ENCODE measurements at regions not wholly inside any gene's neighbourhood (a gene's known extent, or its start where the extent isn't known, plus 50 kb on each side); places are given as distances from the start of the nearest gene placed in this dataset.

- H3K4me1 ChIP-seq (replicated peaks; ENCODE audit: insufficient read depth), result no peaks in the 10 kb centered on the region
- H3K4me2 ChIP-seq, result no peak overlapping the region
- H3F3A ChIP-seq (ENCODE audit: insufficient read depth, low read depth), result no peaks in the 10 kb centered on the region; the same call in 1 of the 2 replicates
- H3K36me3 ChIP-seq (ENCODE audit: low read depth), result no peaks in the 10 kb centered on the region
- H3K79me2 ChIP-seq (ENCODE audit: low read depth), result no peaks in the 10 kb centered on the region
- no peaks in the 10 kb centered on the region for H3K9me3 ChIP-seq (ENCODE audit: insufficient read depth, low read depth)
- TF ChIP-seq EZH2 (IDR thresholded peaks at IDR 0.05; ENCODE audit: low read depth), result no peak
- TF ChIP-seq, protein P1, sequence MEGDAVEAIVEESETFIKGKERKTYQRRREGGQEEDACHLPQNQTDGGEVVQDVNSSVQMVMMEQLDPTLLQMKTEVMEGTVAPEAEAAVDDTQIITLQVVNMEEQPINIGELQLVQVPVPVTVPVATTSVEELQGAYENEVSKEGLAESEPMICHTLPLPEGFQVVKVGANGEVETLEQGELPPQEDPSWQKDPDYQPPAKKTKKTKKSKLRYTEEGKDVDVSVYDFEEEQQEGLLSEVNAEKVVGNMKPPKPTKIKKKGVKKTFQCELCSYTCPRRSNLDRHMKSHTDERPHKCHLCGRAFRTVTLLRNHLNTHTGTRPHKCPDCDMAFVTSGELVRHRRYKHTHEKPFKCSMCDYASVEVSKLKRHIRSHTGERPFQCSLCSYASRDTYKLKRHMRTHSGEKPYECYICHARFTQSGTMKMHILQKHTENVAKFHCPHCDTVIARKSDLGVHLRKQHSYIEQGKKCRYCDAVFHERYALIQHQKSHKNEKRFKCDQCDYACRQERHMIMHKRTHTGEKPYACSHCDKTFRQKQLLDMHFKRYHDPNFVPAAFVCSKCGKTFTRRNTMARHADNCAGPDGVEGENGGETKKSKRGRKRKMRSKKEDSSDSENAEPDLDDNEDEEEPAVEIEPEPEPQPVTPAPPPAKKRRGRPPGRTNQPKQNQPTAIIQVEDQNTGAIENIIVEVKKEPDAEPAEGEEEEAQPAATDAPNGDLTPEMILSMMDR (conservative IDR thresholded peaks at IDR 0.05), result no peak
- H3K27ac ChIP-seq, result no peak overlapping the region
- H4K20me1 ChIP-seq (ENCODE audit: insufficient read depth), result no peaks in the 10 kb centered on the region
- no peaks in the 10 kb centered on the region for H3K27me3 ChIP-seq (ENCODE audit: insufficient read depth, low read depth)
- POLR2A ChIA-PET (ENCODE audit: unreplicated experiment), result no interaction called here
- no peaks in the 10 kb centered on the region for H3K9me2 ChIP-seq (ENCODE audit: insufficient read depth)
- H3K4me3 ChIP-seq, result no peak overlapping the region
- intact Hi-C loops (cut with micrococcal nuclease; ENCODE audit: unreplicated experiment), result no loop called here
- DNase-seq, result no peak
- CTCF ChIA-PET, result no interaction called here
- no TSS peak for BruUV-seq (replicated peaks)
- no peak overlapping the region for H2AFZ ChIP-seq
These were observed 202.7 kb upstream of the GPC6 start for GRCh38 chr13:93023929-93024328.

DNA sequence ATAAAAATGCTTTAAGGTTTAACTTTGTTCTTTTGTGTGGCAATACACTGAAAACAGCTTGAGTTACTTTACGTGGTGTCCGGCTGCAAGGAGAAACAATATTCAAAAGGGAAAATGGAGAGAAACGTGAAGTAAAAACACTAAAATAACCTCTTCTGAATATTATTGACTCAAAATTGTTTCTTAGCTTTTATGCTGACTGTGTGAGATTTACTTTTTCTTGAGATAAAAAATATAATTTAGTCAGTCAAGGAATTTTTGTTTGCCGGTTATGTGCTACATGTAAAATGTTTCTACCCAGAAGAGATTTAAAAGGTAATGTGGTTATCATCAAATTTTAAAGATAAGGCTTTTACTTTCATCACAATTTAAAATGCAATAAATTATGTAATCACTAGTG lies 200.6 kb upstream of the GPC6 start:
- Histone ChIP-seq H3K4me2 (no peak overlapping the region), H3F3A (ENCODE audit: insufficient read depth, low read depth) (no peaks in the 10 kb centered on the region; the same call in 1 of the 2 replicates), H3K27ac (no peak overlapping the region), H3K79me2 (ENCODE audit: low read depth) (no peaks in the 10 kb centered on the region), H3K9me2 (ENCODE audit: insufficient read depth) (no peaks in the 10 kb centered on the region), H3K4me3 (no peak overlapping the region), H3K4me1 (replicated peaks; ENCODE audit: insufficient read depth) (no peaks in the 10 kb centered on the region), H3K36me3 (ENCODE audit: low read depth) (no peaks in the 10 kb centered on the region), H3K9me3 (ENCODE audit: insufficient read depth, low read depth) (no peaks in the 10 kb centered on the region), H3K27me3 (ENCODE audit: insufficient read depth, low read depth) (no peaks in the 10 kb centered on the region), H4K20me1 (ENCODE audit: insufficient read depth) (no peaks in the 10 kb centered on the region), H2AFZ (no peak overlapping the region)
- ChIA-PET POLR2A (ENCODE audit: unreplicated experiment) (no interaction called here), CTCF (no interaction called here)
- DNase-seq, result no peak
- intact Hi-C loops (cut with micrococcal nuclease; ENCODE audit: unreplicated experiment), result no loop called here
- TF ChIP-seq, protein P1 (conservative IDR thresholded peaks at IDR 0.05), result no peak
- TF ChIP-seq EZH2 (IDR thresholded peaks at IDR 0.05; ENCODE audit: low read depth), result no peak
- BruUV-seq (replicated peaks), result no TSS peak

DNA sequence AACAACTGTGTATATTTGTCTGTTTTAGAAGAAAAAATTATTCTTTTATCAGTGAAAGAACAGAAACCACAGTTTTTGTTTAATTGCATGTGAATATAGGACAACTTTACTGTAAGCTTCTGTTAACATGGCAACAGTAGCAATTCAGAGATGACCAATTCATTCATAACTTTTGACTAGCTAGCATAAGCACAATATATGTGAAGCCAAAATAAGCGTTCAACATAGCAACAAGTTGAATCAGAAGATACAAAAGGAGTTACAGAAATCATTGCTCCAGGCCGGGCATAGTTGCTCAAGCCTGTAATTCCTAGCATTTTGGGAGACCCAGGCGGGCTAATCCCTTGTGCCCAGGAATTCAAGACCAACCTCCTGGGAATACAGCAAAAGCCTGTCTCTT lies 197.1 kb upstream of the GPC6 start:
- H3K27me3 ChIP-seq (ENCODE audit: insufficient read depth, low read depth), result no peaks in the 10 kb centered on the region
- no peaks in the 10 kb centered on the region for H4K20me1 ChIP-seq (ENCODE audit: insufficient read depth)
- no TSS peak for BruUV-seq (replicated peaks)
- no peaks in the 10 kb centered on the region for H3K79me2 ChIP-seq (ENCODE audit: low read depth)
- no peak overlapping the region for H3K4me2 ChIP-seq
- H3K9me2 ChIP-seq (ENCODE audit: insufficient read depth), result no peaks in the 10 kb centered on the region
- no peaks in the 10 kb centered on the region for H3K9me3 ChIP-seq (ENCODE audit: insufficient read depth, low read depth)
- ChIA-PET POLR2A (ENCODE audit: unreplicated experiment) (no interaction called here), CTCF (no interaction called here)
- no peaks in the 10 kb centered on the region for H3K4me1 ChIP-seq (replicated peaks; ENCODE audit: insufficient read depth)
- H3K36me3 ChIP-seq (ENCODE audit: low read depth), result no peaks in the 10 kb centered on the region
- H3K27ac ChIP-seq, result no peak overlapping the region
- no peaks in the 10 kb centered on the region; the same call in 1 of the 2 replicates for H3F3A ChIP-seq (ENCODE audit: insufficient read depth, low read depth)
- intact Hi-C loops (cut with micrococcal nuclease; ENCODE audit: unreplicated experiment), result no loop called here
- no peak overlapping the region for H2AFZ ChIP-seq
- no peak for TF ChIP-seq EZH2 (IDR thresholded peaks at IDR 0.05; ENCODE audit: low read depth)
- TF ChIP-seq, protein P1 (conservative IDR thresholded peaks at IDR 0.05), result no peak
- no peak for DNase-seq
- H3K4me3 ChIP-seq, result no peak overlapping the region
